Urinary bladder (tissue), 3 donors: ENCODE measurements at regions not wholly inside any gene's neighbourhood (a gene's known extent, or its start where the extent isn't known, plus 50 kb on each side); places are given as distances from the start of the nearest gene placed in this dataset.

Experiments
- DNase-seq: peaks from one replicate; pipeline ENCODE4 v3.0.0-alpha.2; 2015; ENCODE audit errors: extremely low spot score
- H3K27ac ChIP-seq: one replicate; pipeline ENCODE4 v1.5.1; 2013; ENCODE audit warnings: low read depth, mild to moderate bottlenecking, moderate library complexity
- H3K36me3 ChIP-seq: one replicate; pipeline ENCODE4 v1.6.1; 2013; ENCODE audit warnings: mild to moderate bottlenecking, moderate library complexity; ENCODE audit not compliant: insufficient read depth
- H3K4me1 ChIP-seq: one replicate; pipeline ENCODE4 v1.6.1; 2013; ENCODE audit warnings: mild to moderate bottlenecking, moderate library complexity; ENCODE audit not compliant: insufficient read depth
- H3K4me3 ChIP-seq: one replicate; pipeline ENCODE4 v1.5.1; 2013; ENCODE audit warnings: low read depth, low read length
- WGBS: extraction: QIAGEN DNeasy Blood & Tissue Kit; methylation state at CpG from one replicate; pipeline ENCODE4 v1.1.7; 2013; 5-methylcytosine and 5-hydroxymethylcytosine counted together
- donor health status: healthy with polysubstance abuse.
- donor health status: healthy.

- WGBS: 49% methylated on average over 3 of the region's 3 CpGs
- DNase-seq: no peak
- H3K4me3 ChIP-seq: no peak overlapping the region
These were observed 397.0 kb downstream of the DIRAS2 start for GRCh38 chr9:90245661-90246060.

DNA sequence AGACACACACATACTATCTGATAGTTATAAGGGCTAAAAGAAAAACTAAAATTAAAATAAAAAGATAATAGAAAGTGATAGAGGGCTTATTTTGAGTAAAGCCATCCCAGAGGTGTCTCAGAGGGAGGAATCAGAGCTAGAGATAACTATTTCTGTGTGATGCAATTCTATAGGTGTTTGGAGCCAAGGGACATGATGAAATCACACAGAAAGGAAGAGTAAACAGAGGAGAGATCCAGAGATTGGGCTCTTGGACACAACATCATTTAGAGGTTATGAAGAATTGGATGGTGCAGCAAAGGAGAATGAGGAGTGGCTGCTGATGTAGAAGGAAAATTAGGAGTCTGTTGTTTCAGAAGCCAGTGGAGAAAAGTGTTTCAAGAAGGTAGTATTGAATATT is 393.5 kb downstream of the DIRAS2 start:
- H3K4me1 ChIP-seq: no peaks in the 10 kb centered on the region
- H3K27ac ChIP-seq: no peak overlapping the region
- H3K4me3 ChIP-seq: no peak overlapping the region
- no peaks in the 10 kb centered on the region for H3K36me3 ChIP-seq
- no peak for DNase-seq

More at GRCh38 chr9:90245661-90246060, 397.0 kb downstream of the DIRAS2 start:
- Histone ChIP-seq H3K4me1 (no peaks in the 10 kb centered on the region), H3K27ac (no peak overlapping the region), H3K36me3 (no peaks in the 10 kb centered on the region)

DNA sequence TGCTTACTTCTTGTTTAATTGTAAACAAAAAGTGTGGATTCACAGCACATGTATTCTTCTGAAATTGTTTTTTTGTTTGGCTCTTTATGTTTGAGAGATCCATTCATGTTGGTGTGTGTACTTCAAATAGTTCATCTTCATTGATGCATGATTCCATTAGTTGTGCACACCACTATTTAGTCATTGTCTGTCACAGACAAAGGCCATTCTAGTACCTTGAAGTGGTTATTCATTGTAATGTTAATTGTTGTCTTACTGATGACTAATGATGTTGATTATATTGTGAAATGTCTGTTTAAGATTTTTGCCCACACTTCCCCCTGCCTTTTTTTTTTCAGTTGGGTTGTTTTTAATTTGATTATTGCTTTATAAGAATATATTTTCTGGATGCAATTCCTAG is 391.3 kb downstream of the DIRAS2 start:
- Histone ChIP-seq H3K27ac (no peak overlapping the region), H3K36me3 (no peaks in the 10 kb centered on the region), H3K4me1 (no peaks in the 10 kb centered on the region), H3K4me3 (no peak overlapping the region)
- DNase-seq: no peak

- no peak for DNase-seq
- H3K36me3 ChIP-seq: no peaks in the 10 kb centered on the region
- H3K27ac ChIP-seq: no peak overlapping the region
- no peak overlapping the region for H3K4me3 ChIP-seq
- WGBS: 35% methylated on average over 2 of the region's 2 CpGs
- H3K4me1 ChIP-seq: no peaks in the 10 kb centered on the region
These were observed 386.3 kb downstream of the DIRAS2 start for GRCh38 chr9:90256345-90256744.

- 50% methylated on average over 7 of the region's 7 CpGs for WGBS
- no peak for DNase-seq
These were observed 383.0 kb downstream of the DIRAS2 start for GRCh38 chr9:90259311-90260246.

GRCh38 chr9:90261698-90262097 is 380.9 kb downstream of the DIRAS2 start:
- Histone ChIP-seq H3K36me3 (no peaks in the 10 kb centered on the region), H3K27ac (no peak overlapping the region), H3K4me3 (no peak overlapping the region), H3K4me1 (no peaks in the 10 kb centered on the region)
- WGBS: 86% methylated on average over 2 of the region's 2 CpGs
- no peak for DNase-seq

More at GRCh38 chr9:90259311-90260246, 383.0 kb downstream of the DIRAS2 start:
- no peaks in the 10 kb centered on the region for H3K4me1 ChIP-seq
- H3K27ac ChIP-seq: no peak overlapping the region
- no peaks in the 10 kb centered on the region for H3K36me3 ChIP-seq
- no peak overlapping the region for H3K4me3 ChIP-seq

- no peak overlapping the region for H3K27ac ChIP-seq
- DNase-seq: no peak
- WGBS: 70% methylated on average over 5 of the region's 5 CpGs
- no peaks in the 10 kb centered on the region for H3K36me3 ChIP-seq
- H3K4me1 ChIP-seq: no peaks in the 10 kb centered on the region
- H3K4me3 ChIP-seq: no peak overlapping the region
These were observed 374.0 kb downstream of the DIRAS2 start for GRCh38 chr9:90268613-90269012.

GRCh38 chr9:90271707-90272106 is 370.9 kb downstream of the DIRAS2 start:
- no peak overlapping the region for H3K27ac ChIP-seq

DNA sequence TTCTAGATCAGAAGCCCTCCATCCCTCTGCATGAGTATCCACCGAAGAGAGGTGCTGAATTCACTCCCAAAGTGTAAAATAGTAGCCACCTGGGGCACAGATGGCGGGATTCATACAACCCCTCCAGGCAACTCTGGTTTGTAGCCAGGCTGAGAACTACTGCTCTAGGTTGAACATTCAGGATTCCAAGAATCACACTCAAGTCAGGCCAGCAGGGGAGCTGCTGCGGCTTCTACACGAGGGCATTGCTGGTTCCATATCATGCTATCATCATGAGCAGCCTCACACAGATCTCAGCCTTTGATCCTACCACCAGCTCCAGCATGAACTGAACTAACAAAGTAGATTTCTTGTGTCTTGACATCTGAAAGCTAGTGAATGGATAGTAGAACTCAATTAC is 367.9 kb downstream of the DIRAS2 start:
- WGBS: 84% methylated on average over 4 of the region's 4 CpGs
- Histone ChIP-seq H3K4me3 (no peak overlapping the region), H3K27ac (no peak overlapping the region), H3K4me1 (no peaks in the 10 kb centered on the region), H3K36me3 (no peaks in the 10 kb centered on the region)
- no peak for DNase-seq

More at GRCh38 chr9:90271707-90272106, 370.9 kb downstream of the DIRAS2 start:
- 55% methylated on average over 5 of the region's 5 CpGs for WGBS
- no peak for DNase-seq
- H3K4me1 ChIP-seq: no peaks in the 10 kb centered on the region
- H3K36me3 ChIP-seq: no peaks in the 10 kb centered on the region
- H3K4me3 ChIP-seq: no peak overlapping the region

DNA sequence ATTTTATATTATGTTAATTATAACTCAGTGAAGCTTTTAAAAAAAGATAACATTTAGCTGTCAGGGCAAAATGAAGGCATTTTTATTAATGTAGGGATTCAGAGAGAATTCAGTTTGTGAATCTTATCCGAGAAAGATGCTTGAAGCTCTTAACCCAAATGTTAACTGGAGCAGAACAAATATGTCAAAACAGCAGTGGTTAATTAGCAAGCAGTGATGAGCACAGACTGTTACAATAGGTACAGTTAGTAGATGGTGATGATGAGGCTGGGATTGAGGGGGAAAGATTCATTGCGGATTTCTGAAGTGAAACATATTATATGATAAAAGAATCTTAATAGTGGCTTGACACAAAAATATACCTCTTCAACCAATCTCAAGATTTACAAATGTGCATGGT is 356.7 kb downstream of the DIRAS2 start:
- H3K4me1 ChIP-seq: no peaks in the 10 kb centered on the region
- no peaks in the 10 kb centered on the region for H3K36me3 ChIP-seq
- H3K4me3 ChIP-seq: no peak overlapping the region
- 79% methylated on average over 2 of the region's 2 CpGs for WGBS
- H3K27ac ChIP-seq: no peak overlapping the region
- DNase-seq: no peak

GRCh38 chr9:90287567-90288274 is 354.9 kb downstream of the DIRAS2 start:
- Histone ChIP-seq H3K27ac (no peak overlapping the region), H3K4me3 (no peak overlapping the region), H3K36me3 (no peaks in the 10 kb centered on the region), H3K4me1 (no peaks in the 10 kb centered on the region)
- DNase-seq: no peak
- 55% methylated on average over 9 of the region's 9 CpGs for WGBS

DNA sequence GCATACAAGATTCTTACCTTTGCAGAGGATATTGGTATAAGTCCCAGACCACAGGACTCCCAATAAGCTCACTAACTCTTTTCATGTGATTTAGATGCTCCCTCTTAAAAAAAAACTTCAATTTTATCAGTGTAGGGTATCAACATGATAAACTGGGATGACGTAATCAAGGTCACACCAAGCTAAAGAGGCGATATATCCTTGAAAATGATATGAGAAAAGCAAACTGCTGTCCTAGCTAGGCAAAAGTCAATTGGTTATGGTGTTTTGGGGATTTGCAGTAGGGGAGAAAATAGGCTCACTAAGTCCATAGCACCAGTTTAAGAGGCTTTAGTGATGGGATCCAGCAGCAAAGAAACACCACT is 354.4 kb downstream of the DIRAS2 start:
- no peak overlapping the region for H3K27ac ChIP-seq
- 70% methylated on average over 2 of the region's 2 CpGs for WGBS
- DNase-seq: no peak
- H3K36me3 ChIP-seq: no peaks in the 10 kb centered on the region
- no peak overlapping the region for H3K4me3 ChIP-seq
- no peaks in the 10 kb centered on the region for H3K4me1 ChIP-seq

GRCh38 chr9:90290716-90291485 is 351.7 kb downstream of the DIRAS2 start:
- Histone ChIP-seq H3K4me1 (no peaks in the 10 kb centered on the region), H3K27ac (no peak overlapping the region), H3K36me3 (no peaks in the 10 kb centered on the region), H3K4me3 (no peak overlapping the region)
- WGBS: 37% methylated on average over 5 of the region's 5 CpGs
- no peak for DNase-seq
